ENCODE measurements at regions not wholly inside any gene's neighbourhood (a gene's known extent, or its start where the extent isn't known, plus 50 kb on each side); places are given as distances from the start of the nearest gene placed in this dataset.
"Not testable (repeated sequence)": the region's sequence is repeated elsewhere in the genome, so short reads cannot be mapped to it uniquely, and the experiment has no call there.

DNA sequence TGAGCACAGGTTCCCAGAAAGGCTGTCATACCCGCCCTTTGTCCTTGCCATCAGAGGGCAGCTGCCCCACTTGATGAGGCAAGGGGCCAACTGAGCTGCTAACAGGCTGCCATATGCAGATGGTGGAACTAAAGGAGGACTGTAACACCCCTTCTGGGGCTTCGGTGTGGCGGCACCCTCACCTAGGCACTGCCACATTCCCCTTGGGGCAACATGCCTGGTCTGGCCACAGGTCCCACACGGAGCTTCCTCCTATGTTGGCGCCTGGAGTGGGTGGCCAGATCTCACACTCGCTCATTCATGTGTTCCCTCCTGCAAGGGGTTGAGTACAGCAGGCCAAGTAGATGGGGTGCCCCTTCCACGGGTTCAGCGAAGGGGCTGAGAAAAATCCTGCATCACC is 777.4 kb upstream of the CHD1 start:
- DNase-seq, result no peak

DNA sequence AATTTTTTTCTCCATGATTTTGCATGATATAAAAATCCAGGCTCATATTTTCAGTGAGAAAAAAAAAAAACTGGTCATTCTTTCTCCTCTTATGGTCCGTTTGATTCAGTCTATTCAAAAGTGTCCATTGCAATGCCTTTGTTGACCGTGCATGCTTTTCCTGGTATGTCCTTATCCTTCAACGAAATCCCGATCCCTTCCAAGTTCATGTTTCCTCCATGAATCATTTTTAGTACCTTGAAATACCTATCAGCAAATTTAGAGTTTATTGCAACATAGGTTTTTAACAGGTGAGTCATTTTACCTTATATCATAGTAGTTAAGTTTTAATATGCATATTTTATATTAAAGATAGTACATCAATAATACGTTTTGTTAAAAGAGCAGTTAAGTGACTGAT is 773.8 kb upstream of the CHD1 start:
- no peak for DNase-seq

DNA sequence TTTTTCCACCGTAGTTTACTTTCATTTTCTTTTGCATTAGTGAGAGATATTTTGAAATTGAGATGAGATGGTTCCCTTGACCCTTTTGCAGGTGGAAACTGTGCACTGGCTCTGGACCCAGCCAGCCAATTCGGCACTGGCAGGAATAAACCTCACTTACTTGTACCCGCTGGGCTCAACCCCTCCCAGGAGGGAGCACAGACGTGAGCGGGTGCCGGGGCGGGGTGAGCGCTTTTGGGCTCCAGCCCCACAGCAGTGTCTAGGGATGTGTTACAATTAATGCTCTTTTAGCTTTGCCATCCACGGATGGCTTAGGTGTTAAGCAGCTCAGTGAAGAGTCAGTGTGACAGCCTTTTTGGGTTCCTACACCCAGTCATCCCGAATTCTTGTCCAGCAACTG is 766.1 kb upstream of the CHD1 start:
- no peak for DNase-seq

DNA sequence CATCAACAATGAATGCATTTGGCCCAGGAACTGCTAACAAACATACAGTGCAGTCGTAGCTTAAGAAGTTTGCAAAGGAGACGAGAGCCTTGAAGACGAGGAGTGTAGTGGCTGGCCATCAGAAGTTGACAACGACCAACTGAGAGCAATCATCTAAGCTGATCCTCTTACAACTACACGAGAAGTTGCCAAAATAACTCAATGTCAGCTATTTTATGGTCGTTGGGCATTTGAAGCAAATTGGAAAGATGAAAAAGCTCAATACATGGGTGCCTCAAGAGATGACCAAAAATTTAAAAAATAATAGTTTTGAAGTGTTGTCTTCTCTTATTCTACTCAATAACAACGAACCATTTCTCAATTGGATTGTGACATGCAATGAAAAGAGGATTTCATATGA is 757.7 kb upstream of the CHD1 start:
- DNase-seq, result no peak

DNA sequence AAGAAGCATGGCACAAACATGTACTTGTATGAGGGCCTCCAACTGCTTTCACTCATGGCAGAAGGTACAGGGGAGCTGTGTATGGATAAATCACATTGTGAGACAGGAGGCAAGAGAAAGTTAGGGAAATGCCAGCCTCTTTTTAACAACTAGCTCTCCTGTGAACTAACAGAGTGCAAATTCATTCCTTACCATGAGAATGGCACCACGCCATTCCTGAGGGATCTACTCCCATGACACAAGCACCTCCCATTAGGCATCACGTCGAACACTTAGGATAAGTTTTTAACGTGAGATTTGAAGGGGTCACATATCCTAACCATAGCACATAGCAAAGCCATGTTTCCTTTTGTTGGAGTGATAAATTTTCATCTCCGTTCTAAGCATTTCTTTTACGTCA is 747.2 kb upstream of the CHD1 start:
- no peak for DNase-seq

DNA sequence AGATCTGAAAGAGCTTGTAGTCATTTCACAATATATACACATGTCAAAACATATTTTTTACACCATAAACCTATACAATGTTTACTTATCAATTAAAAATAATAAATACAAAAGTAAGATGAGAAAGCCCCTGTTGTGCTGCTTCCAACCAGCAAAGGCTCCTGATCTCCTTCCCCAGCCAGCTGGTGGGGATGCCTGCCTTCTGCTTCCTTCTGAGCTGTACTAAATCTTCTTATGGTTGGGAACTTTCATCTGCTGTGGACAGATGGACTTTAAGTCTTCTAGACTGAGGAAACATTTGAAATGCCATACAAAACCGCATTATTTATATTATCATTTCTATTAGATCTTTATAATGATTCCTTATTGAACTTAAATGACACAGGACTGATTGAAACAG is 745.3 kb upstream of the CHD1 start:
- DNase-seq, result no peak

DNA sequence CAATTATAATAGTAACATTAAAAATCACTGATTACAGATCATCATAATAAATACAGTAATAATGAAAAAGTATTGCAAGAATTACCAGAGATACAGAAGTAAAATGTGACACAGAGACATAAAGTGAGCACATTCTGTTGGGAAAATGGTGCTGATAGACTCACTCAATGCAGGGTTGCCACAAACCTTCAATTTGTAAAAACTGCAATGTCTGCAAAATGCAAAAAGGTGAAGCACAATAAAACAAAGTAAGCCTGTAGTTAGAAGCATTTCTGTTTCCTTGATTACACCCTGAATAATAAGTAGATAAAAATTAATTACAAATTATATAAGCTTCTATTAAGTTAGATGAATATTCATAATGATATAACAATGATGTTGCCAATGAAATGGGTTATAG is 736.2 kb upstream of the CHD1 start:
- DNase-seq, result no peak

DNA sequence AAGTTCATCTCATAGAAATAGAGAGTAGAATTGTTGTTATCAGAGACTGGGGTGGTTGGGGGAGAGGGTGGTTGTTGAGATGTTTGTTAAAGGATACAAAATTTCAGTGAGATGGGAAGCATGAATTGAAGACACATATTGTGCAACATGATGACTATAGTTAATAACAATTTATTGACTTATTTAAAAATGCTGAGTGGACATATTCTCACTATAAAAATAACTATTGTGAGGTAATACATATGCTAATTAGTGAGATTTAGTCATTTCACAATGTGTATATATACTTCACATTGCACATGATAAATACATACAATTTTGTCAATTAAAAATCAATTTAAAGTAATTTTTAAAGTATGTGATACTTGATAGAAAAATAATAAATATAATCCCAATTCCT is 722.5 kb upstream of the CHD1 start:
- DNase-seq, result no peak

DNA sequence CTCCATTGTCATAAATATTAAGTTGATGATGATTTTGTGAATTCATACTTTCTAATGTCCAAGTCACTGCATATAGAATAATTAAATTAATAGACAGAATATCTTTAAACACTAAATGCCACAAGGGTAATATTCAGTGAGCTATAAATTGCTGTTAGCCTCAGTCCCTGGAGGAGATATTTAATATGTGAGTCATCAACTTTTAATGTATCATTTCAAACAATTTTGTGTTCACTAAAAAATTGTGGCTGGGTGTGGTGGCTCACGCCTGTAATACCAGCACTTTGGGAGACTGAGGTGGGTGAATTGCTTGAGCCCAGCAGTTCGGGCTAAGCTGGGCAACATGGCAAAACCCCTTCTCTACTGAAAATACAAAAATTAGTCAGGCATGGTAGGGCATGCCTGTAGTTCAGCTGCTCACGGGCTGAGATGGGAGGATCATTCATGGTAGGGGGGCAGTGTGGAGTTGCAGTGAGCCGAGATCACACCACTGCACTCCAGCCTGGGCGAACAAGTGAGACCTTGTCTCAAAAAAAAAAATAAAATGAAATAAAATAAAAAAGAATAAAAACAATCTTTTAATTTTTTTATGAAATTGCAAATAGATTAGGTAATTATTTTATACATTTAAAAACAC is 717.3 kb upstream of the CHD1 start:
- no peak for DNase-seq

DNA sequence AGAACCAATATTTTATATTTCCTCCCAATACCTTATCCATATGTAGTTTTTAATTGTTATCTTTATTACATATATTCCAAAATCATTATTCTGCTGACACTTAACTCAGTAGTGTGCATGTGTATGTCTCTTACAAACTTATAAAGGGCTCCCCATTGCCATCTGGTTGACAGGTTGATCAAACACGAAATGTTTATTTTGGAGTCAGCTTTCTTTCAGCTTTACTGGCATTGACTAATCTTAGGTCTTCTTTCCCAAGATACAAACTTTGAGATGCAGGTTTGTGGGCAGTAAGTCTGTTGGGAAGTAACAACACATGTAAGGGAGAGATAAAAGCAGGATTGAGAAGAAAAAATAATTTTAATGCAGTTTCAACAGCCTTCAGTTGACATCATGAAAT is 716.0 kb upstream of the CHD1 start:
- no peak for DNase-seq

DNA sequence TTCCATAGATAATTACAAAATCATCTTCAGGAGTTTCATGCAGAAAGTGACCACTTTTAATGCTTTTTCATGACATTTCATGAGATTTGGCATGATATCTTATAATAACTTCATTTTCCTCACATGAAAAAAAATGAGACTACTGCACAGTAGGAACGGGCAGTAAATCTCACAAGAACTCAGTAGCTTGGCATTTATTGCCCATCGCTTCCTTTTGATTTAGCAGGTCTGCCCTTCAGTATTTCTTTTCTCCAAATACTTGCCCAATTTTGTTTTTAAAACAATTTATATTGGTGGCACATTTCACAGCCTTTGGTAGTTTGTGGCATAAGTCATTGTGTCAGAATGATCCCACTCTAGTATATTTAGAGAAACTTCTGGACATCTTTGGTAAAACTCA is 711.8 kb upstream of the CHD1 start:
- no peak for DNase-seq

DNA sequence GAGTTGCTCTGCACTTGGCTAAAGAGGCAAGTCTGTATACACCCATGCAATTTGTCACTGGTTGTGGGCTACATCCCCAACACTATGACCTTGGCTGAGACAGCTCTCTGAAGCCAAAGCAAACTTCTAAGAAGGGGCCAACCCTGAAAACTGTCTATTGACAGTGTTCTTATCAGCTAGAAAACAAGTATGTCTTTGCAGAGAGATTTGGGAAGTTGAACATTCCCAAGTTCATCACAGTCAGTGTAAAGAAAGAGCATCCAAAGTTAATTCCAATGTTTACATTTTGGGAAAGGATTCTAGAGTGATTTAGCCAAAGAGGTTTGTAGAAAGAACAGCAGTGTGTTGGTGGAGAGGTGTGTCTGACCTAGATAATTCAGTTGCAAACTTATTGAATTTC is 711.1 kb upstream of the CHD1 start:
- no peak for DNase-seq

DNA sequence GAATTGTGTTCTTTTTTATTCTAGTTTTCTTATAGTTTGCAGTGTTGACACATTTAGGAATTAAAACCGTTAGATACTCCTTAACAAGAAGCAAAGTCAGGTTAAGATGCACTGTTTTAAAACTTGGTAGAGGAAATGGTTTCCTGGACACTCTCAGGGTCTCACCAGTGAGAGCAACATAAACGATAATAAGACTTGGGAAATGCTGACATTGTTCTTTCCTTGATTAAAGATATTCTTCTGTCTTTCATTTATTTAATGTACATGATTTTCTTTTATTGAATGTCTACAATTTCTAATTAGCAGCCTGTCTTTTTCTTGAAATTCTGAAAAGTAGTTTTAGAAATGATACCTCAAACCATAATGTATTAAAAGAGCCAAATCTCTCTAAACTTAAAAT is 707.9 kb upstream of the CHD1 start:
- DNase-seq, result no peak

DNA sequence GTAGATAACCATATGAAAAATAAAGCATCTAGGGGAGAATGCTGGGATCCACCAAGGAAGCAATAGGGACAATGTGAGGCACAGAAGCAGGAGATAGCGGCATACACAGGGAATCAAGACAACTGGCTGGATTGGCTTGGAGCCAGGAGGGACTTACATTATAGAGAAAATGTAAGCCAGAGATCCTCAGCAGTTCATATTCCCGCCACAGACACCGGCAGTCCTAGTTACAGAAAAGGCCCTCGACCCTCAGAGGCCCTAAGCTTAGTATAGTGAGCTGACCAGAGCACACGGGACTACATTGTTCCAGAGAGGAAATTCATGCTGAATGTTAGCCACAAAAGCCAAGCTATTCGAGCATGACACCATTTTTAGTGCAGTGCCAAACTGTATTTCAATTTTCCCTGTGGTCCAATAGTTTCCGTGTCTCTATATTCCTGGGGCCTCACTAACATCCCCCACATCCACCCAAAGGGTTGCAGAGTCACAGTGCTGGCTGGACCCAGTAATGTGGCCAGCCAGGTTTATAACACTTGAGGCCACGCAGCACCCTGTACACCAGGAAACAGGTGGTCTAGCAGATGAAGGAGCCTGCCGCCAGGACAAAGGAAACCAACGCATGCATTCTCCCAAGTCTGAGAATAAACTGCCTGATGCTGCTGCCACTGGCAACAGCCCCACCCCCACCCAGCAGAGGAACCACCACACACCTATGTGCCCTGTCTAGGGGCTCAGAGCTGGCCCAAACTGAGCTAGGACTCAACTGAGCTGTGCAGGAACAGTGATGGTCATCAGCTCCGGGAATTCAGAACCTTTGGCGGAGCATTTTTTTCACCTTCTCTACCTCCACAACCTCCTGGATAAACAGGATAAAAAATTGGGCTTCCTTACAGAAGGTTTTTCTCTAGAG is 693.2 kb upstream of the CHD1 start:
- DNase-seq, result no peak

DNA sequence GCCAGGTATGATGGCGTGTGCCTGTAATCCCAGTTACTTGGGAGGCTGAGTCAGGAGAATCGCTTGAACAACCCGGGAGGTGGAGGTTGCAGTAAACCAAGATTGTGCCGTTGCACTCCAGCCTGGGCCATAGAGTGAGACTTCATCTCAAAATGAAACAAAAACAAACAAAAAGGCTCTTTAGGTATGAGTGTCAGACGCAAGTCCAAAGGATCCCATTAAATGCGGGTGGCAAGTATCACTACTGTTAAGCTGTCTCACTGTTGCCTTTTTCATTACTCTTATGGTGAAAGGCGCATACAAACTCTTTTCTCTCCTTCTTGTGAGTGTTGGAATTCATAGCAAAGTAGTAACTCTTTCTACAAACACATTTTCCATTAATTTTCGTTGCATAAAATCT is 688.5 kb upstream of the CHD1 start:
- DNase-seq, result no peak

DNA sequence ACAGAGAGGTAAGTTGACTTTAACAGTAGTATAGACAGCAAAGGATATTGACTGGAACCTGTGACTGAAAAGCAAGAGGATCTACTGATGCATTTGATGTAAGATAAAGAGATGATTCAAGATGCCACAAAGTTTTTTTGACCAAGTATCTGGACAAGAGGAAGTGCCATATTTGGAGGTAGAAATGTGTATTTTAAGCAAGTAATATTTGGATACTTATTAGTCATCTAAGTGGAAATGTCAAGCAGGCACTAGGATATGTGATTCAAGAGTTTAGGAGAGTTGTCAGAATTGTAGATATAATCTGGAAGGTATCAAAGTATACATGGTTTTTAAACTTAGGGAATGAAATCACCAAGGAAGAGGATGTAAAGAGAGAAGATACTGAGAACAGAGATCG is 686.1 kb upstream of the CHD1 start:
- no peak for DNase-seq

DNA sequence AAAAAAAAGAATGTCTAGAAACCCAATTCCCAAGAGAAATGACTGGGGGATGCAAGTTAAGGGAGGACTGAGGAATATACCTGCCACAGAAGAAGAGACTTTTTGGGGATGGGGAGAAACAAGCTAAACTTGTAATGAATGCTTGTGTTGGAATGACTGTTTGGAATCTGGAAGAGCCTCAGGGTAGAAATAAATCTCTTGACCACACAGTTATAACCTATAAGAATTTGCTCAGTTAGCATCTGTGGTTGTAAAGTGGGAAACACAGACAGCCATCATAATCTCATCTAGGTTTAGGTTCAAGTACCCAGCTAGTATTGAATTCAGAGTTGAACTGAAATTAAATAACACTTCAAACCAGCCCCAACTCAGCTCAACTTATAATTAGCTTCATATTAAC is 678.3 kb upstream of the CHD1 start:
- DNase-seq, result no peak

DNA sequence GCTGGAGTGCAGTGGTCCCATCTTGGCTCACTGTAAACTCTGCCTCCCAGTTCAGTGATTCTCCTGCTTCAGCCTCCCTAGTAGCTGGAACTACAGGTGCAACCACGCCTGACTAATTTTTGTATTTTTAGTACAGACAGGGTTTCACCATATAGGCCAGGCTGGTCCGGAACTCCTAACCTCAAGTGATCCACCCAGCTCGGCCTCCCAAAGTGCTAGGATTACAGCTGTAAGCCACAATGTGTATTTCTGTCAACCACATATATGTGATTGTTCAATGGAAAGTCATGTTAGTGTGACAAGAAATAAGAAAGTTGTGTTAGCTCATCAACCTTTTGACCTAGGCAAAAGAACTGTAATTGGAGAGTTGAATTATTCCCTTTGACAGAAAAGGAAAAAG is 677.1 kb upstream of the CHD1 start:
- DNase-seq, result no peak

DNA sequence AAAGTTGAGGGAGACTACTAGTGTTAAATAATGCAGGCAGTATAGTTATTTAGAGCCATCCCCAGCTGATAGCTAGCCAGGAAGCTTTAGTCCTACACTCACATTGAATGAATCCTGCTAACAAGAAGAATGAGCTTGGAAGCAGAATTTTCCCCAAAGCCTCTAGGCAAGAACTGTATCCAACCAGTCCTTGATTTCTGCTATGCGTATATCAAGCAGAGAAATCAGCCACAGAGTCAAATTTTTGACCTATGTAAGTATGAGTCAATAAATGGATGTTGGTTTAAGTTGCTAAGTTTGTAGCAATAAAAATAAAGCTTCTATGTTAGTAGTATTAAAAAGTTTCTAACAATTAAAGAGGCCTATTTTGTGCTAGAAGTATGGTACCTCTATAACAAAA is 672.1 kb upstream of the CHD1 start:
- DNase-seq, result no peak

DNA sequence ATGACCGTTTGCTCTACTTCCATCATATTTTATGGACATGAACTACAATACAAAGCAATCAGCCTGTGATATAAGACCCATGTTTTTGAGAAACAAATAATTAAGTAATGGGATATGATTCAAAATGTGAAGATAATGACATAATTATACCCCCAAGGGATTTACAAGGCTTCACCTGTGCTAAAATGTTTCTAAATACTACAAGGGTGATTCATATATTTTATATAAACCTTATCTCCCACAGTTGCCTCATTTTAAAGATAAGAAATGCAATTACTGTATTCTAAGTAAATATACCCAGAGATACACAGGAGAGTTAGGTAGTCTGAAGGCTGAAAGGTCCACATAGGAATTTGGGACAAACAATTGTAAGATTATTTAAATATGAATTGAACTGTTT is 662.0 kb upstream of the CHD1 start:
- no peak for DNase-seq

DNA sequence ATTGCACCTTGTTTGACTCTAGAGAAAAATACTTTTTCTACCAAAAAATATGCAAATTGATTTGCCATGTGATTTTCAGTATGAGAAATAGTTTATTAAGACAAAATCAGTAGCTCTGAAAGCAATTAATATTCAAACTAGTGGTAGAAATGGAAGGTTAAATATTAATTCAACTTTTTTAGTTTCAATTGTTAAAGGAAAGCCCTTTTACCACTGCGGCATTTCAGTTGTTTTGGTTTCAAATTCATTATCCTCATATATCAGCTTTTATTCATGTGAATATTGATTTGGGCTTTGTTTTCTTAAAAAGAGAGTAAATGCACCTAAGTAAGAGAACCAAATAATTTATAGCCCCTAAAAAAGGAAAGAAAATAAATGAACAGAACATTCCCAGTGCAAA is 660.6 kb upstream of the CHD1 start:
- DNase-seq, result no peak

DNA sequence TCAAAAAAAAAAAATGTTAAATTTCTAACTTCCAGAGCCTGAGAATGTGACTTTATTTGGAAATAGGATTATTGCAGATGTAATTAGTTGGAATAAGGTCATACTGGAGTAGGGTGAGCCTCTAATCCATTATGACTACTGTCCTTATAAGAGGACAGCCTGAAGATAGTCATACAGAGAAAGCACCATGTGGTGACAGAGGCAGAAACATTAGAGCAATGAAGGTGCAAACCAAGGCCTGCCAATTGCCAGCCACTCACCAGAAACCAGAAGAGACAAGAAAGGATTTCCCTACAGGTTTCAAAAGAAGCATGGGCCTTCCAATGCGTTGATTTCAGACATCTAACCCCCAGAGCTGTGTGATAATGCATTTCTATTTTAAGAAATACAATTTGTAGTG is 659.2 kb upstream of the CHD1 start:
- DNase-seq, result no peak

DNA sequence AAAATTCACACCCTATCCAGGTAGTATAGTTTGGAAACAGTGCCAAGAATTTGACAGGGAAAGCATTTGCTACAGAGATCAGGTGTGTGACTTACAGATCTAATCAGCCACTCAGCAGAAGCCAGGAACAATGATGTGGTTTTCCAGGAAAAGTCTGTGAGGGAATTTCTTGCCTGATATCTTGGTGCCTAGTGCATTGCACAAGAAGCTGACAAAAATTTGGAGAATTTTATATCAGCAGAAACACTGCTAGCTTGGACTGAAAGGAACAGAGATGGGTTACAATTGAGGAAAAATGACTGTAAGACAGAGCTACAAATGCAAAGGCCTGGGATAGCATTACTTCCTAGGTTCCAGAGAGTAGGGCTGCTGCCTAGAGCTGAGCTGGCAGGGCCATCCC is 658.1 kb upstream of the CHD1 start:
- no peak for DNase-seq

DNA sequence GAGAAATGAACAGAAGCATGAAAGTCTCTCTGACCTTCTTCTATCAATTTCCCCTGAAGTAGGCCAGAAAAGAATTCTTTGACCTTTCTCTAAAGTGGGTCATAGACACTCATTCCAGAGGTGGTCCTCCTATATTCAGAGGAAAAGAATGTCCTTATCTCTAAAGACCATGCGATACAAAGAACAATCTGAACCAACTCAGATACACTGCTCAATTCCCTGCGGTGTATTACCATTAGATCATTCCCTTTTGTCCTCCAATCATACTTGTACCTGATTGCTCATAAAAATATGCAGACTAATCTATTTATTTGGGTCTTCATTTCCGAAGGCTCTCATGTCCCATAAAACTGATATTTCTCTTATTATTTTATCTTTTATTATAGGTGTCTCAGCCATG is 652.4 kb upstream of the CHD1 start:
- not testable (repeated sequence) for DNase-seq

Data from CD4-positive, alpha-beta T cell treated with Interleukin-17A for 1 hour (primary cell).